ENCODE measurements at regions not wholly inside any gene's neighbourhood (a gene's known extent, or its start where the extent isn't known, plus 50 kb on each side); places are given as distances from the start of the nearest gene placed in this dataset.

DNA sequence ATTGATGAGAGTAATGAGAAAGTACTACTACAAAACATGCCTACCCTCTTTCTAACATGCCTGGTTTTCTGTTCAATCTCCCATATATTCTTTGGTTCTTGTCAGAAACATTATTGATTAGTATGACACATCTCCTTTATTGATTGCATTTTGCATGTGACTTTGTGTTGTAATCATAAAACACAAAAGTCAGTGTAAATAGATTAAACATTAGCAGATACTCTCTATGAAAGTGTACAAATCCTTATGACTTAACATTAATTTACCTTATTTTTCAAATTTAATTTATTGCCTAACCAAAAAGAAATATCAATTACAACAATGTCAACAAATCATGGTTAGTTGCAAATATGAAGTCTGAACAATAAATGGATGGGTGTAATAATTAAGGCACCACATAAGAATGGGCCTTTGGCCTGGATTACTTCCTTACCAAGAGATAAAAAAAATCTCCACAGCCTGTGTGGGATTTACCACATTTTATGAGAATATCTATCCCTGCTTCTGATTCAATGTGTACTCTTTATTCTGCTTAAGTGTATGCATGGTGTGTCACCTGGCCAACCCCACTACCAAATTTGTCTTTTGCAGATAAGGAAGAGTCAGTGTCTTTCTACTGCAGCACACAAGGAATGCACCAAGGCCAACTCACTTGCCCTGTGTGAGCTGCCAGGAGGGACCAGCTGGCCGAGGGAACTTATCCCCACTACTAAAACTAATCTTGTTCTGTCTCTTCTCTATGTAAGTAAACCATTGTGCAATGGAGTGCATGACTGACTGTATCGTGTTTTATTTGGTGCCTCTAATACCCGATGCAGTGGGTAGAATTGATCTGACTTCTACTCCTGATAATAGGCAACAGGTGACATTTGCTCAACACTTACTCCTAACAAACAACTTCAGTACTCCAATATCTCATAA is 1001.9 kb upstream of the CDH10 start:
- TF ChIP-seq POLR2A (IDR thresholded peaks at IDR 0.05; ENCODE audit: low read length) (no peak), GATA1 (IDR thresholded peaks at IDR 0.05; ENCODE audit: low read depth, low read length) (no peak)

Data from erythroblast (primary cell).